PC-3 (cell line): ENCODE measurements at regions not wholly inside any gene's neighbourhood (a gene's known extent, or its start where the extent isn't known, plus 50 kb on each side); places are given as distances from the start of the nearest gene placed in this dataset.
A peak's percentile ranks its signal among the peaks of the same experiment; 100 is the strongest.

ENCODE experiments used
- ATAC-seq: fragments of 200-7000 bp; cut with Tn5 transposase; 2 replicates; pipeline ENCODE4 v1.9.1; 2020; ENCODE audit warnings: mild to moderate bottlenecking, moderate library complexity
- BruUV-seq: library from RNA; stranded (reverse); fragments of 400-500 nt; replicated peaks from 2 replicates; lab custom pipeline; 2021; lab: Mats Ljungman, UMichigan
- CTCF ChIA-PET: fragments of 300-600 bp; sonication (Branson Sonifier 250); formaldehyde crosslinking; loops from one replicate; lab custom pipeline; 2022; ENCODE audit warnings: antibody characterized with exemption; lab: Charles Lee
- POLR2A ChIA-PET: fragments of 300-600 bp; sonication (Branson Sonifier 250); formaldehyde crosslinking; loops from one replicate; lab custom pipeline; 2022; ENCODE audit warnings: antibody characterized with exemption; ENCODE audit not compliant: unreplicated experiment; lab: Charles Lee
- DNase-seq: peaks from one replicate; pipeline ENCODE4 v3.0.0-alpha.2; 2015
- H2AFZ ChIP-seq: fragments of 300-600 bp; sonication (generic); 2 replicates; pipeline ENCODE4 v1.6.0; 2016; ENCODE audit warnings: antibody characterized with exemption, low read length
- H3F3A ChIP-seq: fragments of 300-600 bp; sonication (generic); one replicate; pipeline ENCODE4 v1.6.0; 2017; ENCODE audit warnings: antibody characterized with exemption, low read length, control low read depth, mild to moderate bottlenecking; ENCODE audit not compliant: unreplicated experiment
- H3K27ac ChIP-seq: fragments of 300-600 bp; sonication (generic); 2 replicates; pipeline ENCODE4 v1.5.1; 2016; ENCODE audit warnings: mild to moderate bottlenecking, low read length
- H3K27me3 ChIP-seq: fragments of 300-600 bp; sonication (generic); 2 replicates; pipeline ENCODE4 v1.6.1; 2016; ENCODE audit warnings: low read length, mixed read lengths
- H3K36me3 ChIP-seq: fragments of 300-600 bp; sonication (generic); 2 replicates; pipeline ENCODE4 v1.6.1; 2016; ENCODE audit warnings: low read depth, mixed run types, low read length, mixed read lengths
- H3K4me1 ChIP-seq: fragments of 300-600 bp; sonication (generic); 2 replicates; pipeline ENCODE4 v1.5.1; 2016; ENCODE audit warnings: low read length; ENCODE audit not compliant: insufficient read depth
- H3K4me2 ChIP-seq: fragments of 300-600 bp; sonication (generic); 2 replicates; pipeline ENCODE4 v1.6.0; 2016; ENCODE audit warnings: low read length
- H3K4me3 ChIP-seq: fragments of 300-600 bp; sonication (generic); 2 replicates; pipeline ENCODE4 v1.5.1; 2016; ENCODE audit warnings: mild to moderate bottlenecking, low read length, mixed read lengths
- H3K79me2 ChIP-seq: fragments of 300-600 bp; sonication (generic); 2 replicates; pipeline ENCODE4 v1.6.1; 2017; ENCODE audit warnings: low read length, mixed read lengths
- H3K9ac ChIP-seq: fragments of 300-600 bp; sonication (generic); 2 replicates; pipeline ENCODE4 v1.6.0; 2016; ENCODE audit warnings: mild to moderate bottlenecking, low read length
- H3K9me2 ChIP-seq: fragments of 300-600 bp; sonication (generic); replicated peaks from 2 replicates; pipeline ENCODE4 v1.6.1; 2016; ENCODE audit warnings: mixed run types, low read length, mixed read lengths
- H3K9me3 ChIP-seq: fragments of 300-600 bp; sonication (generic); 2 replicates; pipeline ENCODE4 v1.6.1; 2016; ENCODE audit warnings: low read length, mixed read lengths
- H4K20me1 ChIP-seq: fragments of 300-600 bp; sonication (generic); 2 replicates; pipeline ENCODE4 v1.6.1; 2016; ENCODE audit warnings: low read length, mixed read lengths
- EZH2 ChIP-seq: fragments of 300-600 bp; sonication (generic); IDR thresholded peaks from one replicate; pipeline ENCODE4 v1.6.1; 2017; ENCODE audit warnings: antibody characterized with exemption, mild to moderate bottlenecking, low read length; ENCODE audit not compliant: unreplicated experiment
- EZH2phosphoT487 ChIP-seq: fragments of 300-600 bp; sonication (generic); IDR thresholded peaks from 2 replicates; pipeline ENCODE4 v1.6.1; 2018; ENCODE audit warnings: mild to moderate bottlenecking, antibody characterized with exemption, low read length, borderline replicate concordance
- intact Hi-C: fragments of 100-400 bp; cut with micrococcal nuclease; formaldehyde crosslinking; loops from 2 replicates; pipeline ENCODE4 v1.9.0; 2023
- TF ChIP-seq, protein P1 (sequence below): fragments of 300-600 bp; sonication (generic); conservative IDR thresholded peaks from 2 replicates; pipeline ENCODE4 v1.5.1; 2017; ENCODE audit warnings: antibody characterized with exemption, low read depth, mild to moderate bottlenecking, low read length

DNA sequence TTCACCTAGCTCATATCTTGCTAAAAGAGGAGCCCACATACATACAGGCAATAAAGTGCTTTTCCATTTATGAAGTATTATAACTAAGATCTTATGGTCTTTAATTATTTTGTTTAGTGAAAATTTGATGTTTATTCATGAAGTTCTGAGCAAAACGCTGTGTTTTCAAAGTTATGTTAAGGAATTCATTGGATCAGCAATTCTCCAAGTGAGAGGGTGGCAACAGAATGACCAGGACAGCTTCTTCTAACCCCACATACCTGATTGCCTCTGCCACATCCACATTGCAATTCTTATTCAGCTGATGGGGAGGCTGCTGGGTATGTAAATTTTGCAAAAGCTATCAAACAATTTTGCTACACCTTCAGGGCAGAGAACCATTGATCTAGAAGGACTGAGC is 116.8 kb downstream of the OGFRL1 start:
- intact Hi-C loops = no loop called here
- Histone ChIP-seq H3K27ac (peak overlapping the region; percentile 93), H3K4me2 (peak overlapping the region; percentile 81), H4K20me1 (no peaks in the 10 kb centered on the region), H3K4me1 (peaks cover 56% of the 10 kb centered on the region), H3K36me3 (peaks cover 10% of the 10 kb centered on the region; the same call in 1 of the 2 replicates), H3K9me2 (no peaks in the 10 kb centered on the region), H3K79me2 (no peaks in the 10 kb centered on the region), H3K27me3 (no peaks in the 10 kb centered on the region), H2AFZ (no peak overlapping the region), H3K9me3 (no peaks in the 10 kb centered on the region), H3K9ac (no peak overlapping the region), H3F3A (peaks cover 7% of the 10 kb centered on the region), H3K4me3 (no peak overlapping the region)
- DNase-seq (no peak), ATAC-seq (no peak)
- no peak for TF ChIP-seq EZH2phosphoT487
- TF ChIP-seq EZH2 = no peak
- TF ChIP-seq, protein P1, sequence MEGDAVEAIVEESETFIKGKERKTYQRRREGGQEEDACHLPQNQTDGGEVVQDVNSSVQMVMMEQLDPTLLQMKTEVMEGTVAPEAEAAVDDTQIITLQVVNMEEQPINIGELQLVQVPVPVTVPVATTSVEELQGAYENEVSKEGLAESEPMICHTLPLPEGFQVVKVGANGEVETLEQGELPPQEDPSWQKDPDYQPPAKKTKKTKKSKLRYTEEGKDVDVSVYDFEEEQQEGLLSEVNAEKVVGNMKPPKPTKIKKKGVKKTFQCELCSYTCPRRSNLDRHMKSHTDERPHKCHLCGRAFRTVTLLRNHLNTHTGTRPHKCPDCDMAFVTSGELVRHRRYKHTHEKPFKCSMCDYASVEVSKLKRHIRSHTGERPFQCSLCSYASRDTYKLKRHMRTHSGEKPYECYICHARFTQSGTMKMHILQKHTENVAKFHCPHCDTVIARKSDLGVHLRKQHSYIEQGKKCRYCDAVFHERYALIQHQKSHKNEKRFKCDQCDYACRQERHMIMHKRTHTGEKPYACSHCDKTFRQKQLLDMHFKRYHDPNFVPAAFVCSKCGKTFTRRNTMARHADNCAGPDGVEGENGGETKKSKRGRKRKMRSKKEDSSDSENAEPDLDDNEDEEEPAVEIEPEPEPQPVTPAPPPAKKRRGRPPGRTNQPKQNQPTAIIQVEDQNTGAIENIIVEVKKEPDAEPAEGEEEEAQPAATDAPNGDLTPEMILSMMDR = no peak
- no TSS peak for BruUV-seq
- ChIA-PET POLR2A (no interaction called here), CTCF (no interaction called here)

DNA sequence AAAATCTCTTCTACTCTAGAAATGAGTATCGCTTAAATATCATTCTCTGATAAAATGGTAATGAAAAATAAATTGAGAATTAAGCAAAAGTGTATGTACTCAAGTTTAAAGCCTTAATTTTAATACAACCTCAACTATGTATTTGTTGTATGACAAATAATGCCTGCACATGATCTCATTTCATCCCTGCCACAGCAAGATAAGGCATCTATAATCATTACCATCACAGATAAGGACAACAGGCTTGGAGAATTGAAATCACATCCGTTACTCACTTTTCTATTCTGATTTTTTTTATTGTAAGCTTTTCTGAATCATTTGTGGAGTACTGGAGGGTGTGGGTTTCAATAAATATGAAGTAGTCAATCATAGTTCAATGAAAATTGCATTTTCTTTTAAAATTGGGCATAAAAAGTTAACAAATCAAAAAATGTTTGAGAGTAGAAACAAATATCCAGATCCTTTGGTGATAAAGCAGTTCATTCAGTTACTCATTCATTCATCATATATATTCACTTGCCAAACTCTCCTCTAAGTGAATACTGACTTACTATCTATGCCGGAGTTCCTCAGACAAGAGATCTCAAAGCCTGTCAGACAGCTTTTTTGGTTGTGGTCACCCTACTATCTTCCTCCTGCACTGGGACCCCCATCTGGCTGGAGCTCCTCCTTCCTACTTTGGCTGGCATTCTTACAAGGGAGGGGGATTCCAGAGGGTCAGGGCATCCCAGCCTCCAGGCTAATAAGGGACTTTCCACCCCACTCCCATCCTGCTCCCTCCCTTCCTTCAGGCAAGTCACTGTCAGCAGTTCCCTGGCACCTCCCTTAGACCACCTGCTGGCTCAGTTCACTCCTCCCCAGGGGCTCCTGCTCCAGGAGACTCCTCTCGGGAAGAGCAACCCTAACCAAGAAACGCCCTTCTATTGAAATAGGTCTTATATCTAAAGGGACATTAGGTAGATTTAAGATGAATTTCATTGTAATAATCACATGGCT is 118.6 kb downstream of the OGFRL1 start:
- Histone ChIP-seq H3F3A (peaks cover 7% of the 10 kb centered on the region), H3K36me3 (peaks cover 27% of the 10 kb centered on the region), H3K9me3 (0 out of 2 replicates have a peak, but pooled peaks cover 3% of the 10 kb centered on the region), H3K27me3 (no peaks in the 10 kb centered on the region), H4K20me1 (no peaks in the 10 kb centered on the region), H3K4me2 (peak overlapping the region; percentile 76), H3K9me2 (no peaks in the 10 kb centered on the region), H3K4me1 (peaks cover 50% of the 10 kb centered on the region), H3K27ac (peak overlapping the region; percentile 60), H3K4me3 (no peak overlapping the region), H3K79me2 (no peaks in the 10 kb centered on the region), H3K9ac (no peak overlapping the region), H2AFZ (no peak overlapping the region)
- DNase-seq = peak; percentile 53
- TF ChIP-seq, protein P1 = no peak
- TF ChIP-seq EZH2phosphoT487 (no peak), EZH2 (no peak)
- POLR2A ChIA-PET = no interaction called here
- no TSS peak for BruUV-seq
- CTCF ChIA-PET = no interaction called here
- intact Hi-C loops = no loop called here
- peak; percentile 52 for ATAC-seq
